ENCODE measurements at regions not wholly inside any gene's neighbourhood (a gene's known extent, or its start where the extent isn't known, plus 50 kb on each side); places are given as distances from the start of the nearest gene placed in this dataset.

GRCh38 chr2:66836851-66837250 lies 401.9 kb downstream of the MEIS1 start:
- Mint-ChIP-seq H3K27ac (no peak overlapping the region), H3K4me1 (no peaks in the 10 kb centered on the region), H3K9me3 (peaks cover 0 to 9% (median 1%) of the 10 kb centered on the region in 7 donors), H3K4me3 (no peak overlapping the region), H3K27me3 (peaks cover 0 to 6% (median 4%) of the 10 kb centered on the region in 3 donors), H3K36me3 (no peaks in the 10 kb centered on the region)
- no peak for DNase-seq
- ATAC-seq (ENCODE audit: low read depth in 2 of 2) = no peak

GRCh38 chr2:66839551-66840320 lies 404.8 kb downstream of the MEIS1 start:
- Mint-ChIP-seq H3K27ac (no peak overlapping the region), H3K4me3 (no peak overlapping the region), H3K36me3 (no peaks in the 10 kb centered on the region), H3K27me3 (peaks cover 0 to 6% (median 0%) of the 10 kb centered on the region in 3 donors), H3K4me1 (no peaks in the 10 kb centered on the region), H3K9me3 (peaks cover 0 to 9% (median 1%) of the 10 kb centered on the region in 7 donors)
- ATAC-seq (ENCODE audit: low read depth in 2 of 2) (no peak), DNase-seq (no peak)

GRCh38 chr2:66840321-66841002 lies 405.5 kb downstream of the MEIS1 start:
- Mint-ChIP-seq H3K27ac (no peak overlapping the region), H3K36me3 (no peaks in the 10 kb centered on the region), H3K9me3 (peaks cover 0 to 9% (median 1%) of the 10 kb centered on the region in 7 donors), H3K4me1 (no peaks in the 10 kb centered on the region), H3K4me3 (no peak overlapping the region), H3K27me3 (peaks cover 0 to 6% (median 0%) of the 10 kb centered on the region in 3 donors)
- DNase-seq (no peak), ATAC-seq (ENCODE audit: low read depth in 2 of 2) (no peak)

- Mint-ChIP-seq H3K4me1 (no peaks in the 10 kb centered on the region), H3K9me3 (peaks cover 0 to 4% (median 0%) of the 10 kb centered on the region in 7 donors), H3K4me3 (no peak overlapping the region), H3K36me3 (no peaks in the 10 kb centered on the region), H3K27me3 (peaks cover 0 to 3% (median 0%) of the 10 kb centered on the region in 3 donors), H3K27ac (no peak overlapping the region)
- no peak for DNase-seq
- no peak for ATAC-seq (ENCODE audit: low read depth in 2 of 2)
These were observed 408.9 kb downstream of the MEIS1 start for GRCh38 chr2:66843847-66844246.

- no peaks in the 10 kb centered on the region for H3K36me3 Mint-ChIP-seq
- peaks cover 0 to 4% (median 0%) of the 10 kb centered on the region in 7 donors for H3K9me3 Mint-ChIP-seq
- no peaks in the 10 kb centered on the region for H3K4me1 Mint-ChIP-seq
- H3K27me3 Mint-ChIP-seq = no peaks in the 10 kb centered on the region
- ATAC-seq (ENCODE audit: low read depth in 2 of 2) = no peak
- no peak overlapping the region for H3K4me3 Mint-ChIP-seq
- no peak for DNase-seq
- no peak overlapping the region for H3K27ac Mint-ChIP-seq
These were observed 410.4 kb downstream of the MEIS1 start for GRCh38 chr2:66845307-66845706.

GRCh38 chr2:66846887-66847286 lies 412.0 kb downstream of the MEIS1 start:
- H3K27me3 Mint-ChIP-seq = no peaks in the 10 kb centered on the region
- H3K4me1 Mint-ChIP-seq = no peaks in the 10 kb centered on the region
- no peak for ATAC-seq (ENCODE audit: low read depth in 2 of 2)
- no peak overlapping the region for H3K4me3 Mint-ChIP-seq
- no peak overlapping the region for H3K27ac Mint-ChIP-seq
- peaks cover 0 to 4% (median 0%) of the 10 kb centered on the region in 7 donors for H3K9me3 Mint-ChIP-seq
- no peaks in the 10 kb centered on the region for H3K36me3 Mint-ChIP-seq
- DNase-seq = no peak

GRCh38 chr2:66849153-66849755 lies 414.3 kb downstream of the MEIS1 start:
- Mint-ChIP-seq H3K36me3 (no peaks in the 10 kb centered on the region), H3K4me3 (no peak overlapping the region), H3K27ac (no peak overlapping the region), H3K4me1 (no peaks in the 10 kb centered on the region), H3K9me3 (no peaks in the 10 kb centered on the region), H3K27me3 (no peaks in the 10 kb centered on the region)
- ATAC-seq (ENCODE audit: low read depth in 2 of 2) = no peak
- no peak for DNase-seq

GRCh38 chr2:66850376-66850775 lies 415.5 kb downstream of the MEIS1 start:
- H3K27ac Mint-ChIP-seq = no peak overlapping the region

GRCh38 chr2:66851449-66851872 lies 416.5 kb downstream of the MEIS1 start:
- Mint-ChIP-seq H3K4me3 (no peak overlapping the region), H3K27ac (no peak overlapping the region), H3K27me3 (no peaks in the 10 kb centered on the region), H3K9me3 (peaks cover 0 to 5% (median 0%) of the 10 kb centered on the region in 7 donors), H3K4me1 (no peaks in the 10 kb centered on the region), H3K36me3 (no peaks in the 10 kb centered on the region)
- ATAC-seq (ENCODE audit: low read depth in 2 of 2) (no peak), DNase-seq (no peak)

More at GRCh38 chr2:66850376-66850775, 415.5 kb downstream of the MEIS1 start:
- no peaks in the 10 kb centered on the region for H3K27me3 Mint-ChIP-seq
- ATAC-seq (ENCODE audit: low read depth in 2 of 2) (no peak), DNase-seq (no peak)
- no peaks in the 10 kb centered on the region for H3K9me3 Mint-ChIP-seq
- H3K4me1 Mint-ChIP-seq = no peaks in the 10 kb centered on the region
- H3K36me3 Mint-ChIP-seq = no peaks in the 10 kb centered on the region
- H3K4me3 Mint-ChIP-seq = no peak overlapping the region

- H3K4me1 Mint-ChIP-seq = no peaks in the 10 kb centered on the region
- no peak overlapping the region for H3K4me3 Mint-ChIP-seq
- ATAC-seq (ENCODE audit: low read depth in 2 of 2) (no peak), DNase-seq (no peak)
- H3K36me3 Mint-ChIP-seq = no peaks in the 10 kb centered on the region
- H3K27ac Mint-ChIP-seq = no peak overlapping the region
- no peaks in the 10 kb centered on the region for H3K27me3 Mint-ChIP-seq
- peaks cover 0 to 5% (median 0%) of the 10 kb centered on the region in 7 donors for H3K9me3 Mint-ChIP-seq
These were observed 418.0 kb downstream of the MEIS1 start for GRCh38 chr2:66852953-66853352.

GRCh38 chr2:66853585-66853984 lies 418.7 kb downstream of the MEIS1 start:
- H3K4me3 Mint-ChIP-seq = no peak overlapping the region
- DNase-seq (no peak), ATAC-seq (ENCODE audit: low read depth in 2 of 2) (no peak)
- H3K27me3 Mint-ChIP-seq = no peaks in the 10 kb centered on the region
- peaks cover 0 to 5% (median 0%) of the 10 kb centered on the region in 7 donors for H3K9me3 Mint-ChIP-seq
- no peaks in the 10 kb centered on the region for H3K4me1 Mint-ChIP-seq
- peak overlapping the region in 1 of 6 donors; percentile 97 for H3K27ac Mint-ChIP-seq
- no peaks in the 10 kb centered on the region for H3K36me3 Mint-ChIP-seq

GRCh38 chr2:66854298-66854697 lies 419.4 kb downstream of the MEIS1 start:
- H3K9me3 Mint-ChIP-seq = peaks cover 0 to 5% (median 0%) of the 10 kb centered on the region in 7 donors

GRCh38 chr2:66862885-66863650 lies 428.1 kb downstream of the MEIS1 start:
- H3K27me3 Mint-ChIP-seq = no peaks in the 10 kb centered on the region
- no peak overlapping the region for H3K4me3 Mint-ChIP-seq
- H3K4me1 Mint-ChIP-seq = no peaks in the 10 kb centered on the region

More at GRCh38 chr2:66854298-66854697, 419.4 kb downstream of the MEIS1 start:
- H3K4me3 Mint-ChIP-seq = no peak overlapping the region
- DNase-seq (no peak), ATAC-seq (ENCODE audit: low read depth in 2 of 2) (no peak)
- no peaks in the 10 kb centered on the region for H3K27me3 Mint-ChIP-seq
- H3K27ac Mint-ChIP-seq = peak overlapping the region in 1 of 6 donors; percentile 97
- no peaks in the 10 kb centered on the region for H3K4me1 Mint-ChIP-seq
- no peaks in the 10 kb centered on the region for H3K36me3 Mint-ChIP-seq

More at GRCh38 chr2:66862885-66863650, 428.1 kb downstream of the MEIS1 start:
- ATAC-seq (ENCODE audit: low read depth in 2 of 2) (no peak), DNase-seq (no peak)
- Mint-ChIP-seq H3K36me3 (no peaks in the 10 kb centered on the region), H3K9me3 (peaks cover 0 to 5% (median 0%) of the 10 kb centered on the region in 7 donors), H3K27ac (no peak overlapping the region)

Measured in naive B cell (primary cell).